ENCODE measurements at regions not wholly inside any gene's neighbourhood (a gene's known extent, or its start where the extent isn't known, plus 50 kb on each side); places are given as distances from the start of the nearest gene placed in this dataset.

GRCh38 chr2:13485256-13485655 is 768.5 kb downstream of the TRIB2 start:
- TF ChIP-seq RAD21 (IDR thresholded peaks at IDR 0.05; ENCODE audit: low read depth): no peak
- TF ChIP-seq TAF1 (IDR thresholded peaks at IDR 0.05; ENCODE audit: low read depth): no peak
- no peak for TF ChIP-seq ZBTB7A (IDR thresholded peaks at IDR 0.05; ENCODE audit: low read depth)
- no peak for TF ChIP-seq TCF12 (IDR thresholded peaks at IDR 0.05; ENCODE audit: low read depth)
- no peak for TF ChIP-seq EP300 (IDR thresholded peaks at IDR 0.05; ENCODE audit: borderline replicate concordance)
- no peak for TF ChIP-seq REST (IDR thresholded peaks at IDR 0.05; ENCODE audit: low read depth)
- TF ChIP-seq CEBPB (IDR thresholded peaks at IDR 0.05): no peak
- TF ChIP-seq CREB1 (IDR thresholded peaks at IDR 0.05; ENCODE audit: low read depth): no peak
- TF ChIP-seq TEAD4 (IDR thresholded peaks at IDR 0.05): no peak

All from Ishikawa (cell line).